ENCODE measurements at regions not wholly inside any gene's neighbourhood (a gene's known extent, or its start where the extent isn't known, plus 50 kb on each side); places are given as distances from the start of the nearest gene placed in this dataset.

DNA sequence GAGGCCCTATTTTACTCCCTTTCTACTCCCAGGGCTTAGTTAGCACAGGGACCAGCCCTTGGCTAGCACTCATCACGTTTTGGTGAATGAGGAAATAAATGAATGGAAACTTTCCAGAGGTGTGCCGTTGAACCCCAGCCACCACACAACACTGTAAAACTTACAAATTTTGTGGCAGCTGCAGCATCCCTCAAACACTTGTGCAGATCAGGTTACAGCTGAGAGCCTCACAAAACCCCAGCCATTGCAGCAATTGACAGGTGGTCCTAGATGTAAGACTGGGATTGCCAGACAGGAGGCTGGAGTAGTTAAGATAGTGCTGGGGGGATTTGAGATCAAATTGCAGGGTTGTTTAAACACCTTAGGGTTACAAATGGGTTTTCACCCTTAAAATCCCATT is 482.2 kb upstream of the KIF2A start (continued):
- no peak for TF ChIP-seq TFCP2L1 (CRISPR knock-in tag; IDR thresholded peaks at IDR 0.05)

- H3K27ac ChIP-seq: no peak overlapping the region
- H3K9me3 ChIP-seq: no peaks in the 10 kb centered on the region
- ChIA-PET POLR2A (no interaction called here), CTCF (interaction anchor here (0.6 to 1.8 kb wide), 4 partner anchors 19 to 573 kb away, joined by 3 to 4 read pairs (median 3); no protein-coding TSS in a partner anchor)
- FAIRE-seq (no peak), DNase-seq (ENCODE audit: low read depth in 1 of 2, low spot score in 1 of 2) (no peak), ATAC-seq (no peak)
- 52% methylated on average over 4 of the region's 4 CpGs for WGBS (ENCODE audit: missing lambda C conversion rate)
- H3K4me2 ChIP-seq: no peak overlapping the region
- H3K4me1 ChIP-seq: no peaks in the 10 kb centered on the region
- H3K4me3 ChIP-seq: no peak overlapping the region
- TF ChIP-seq, protein P1, sequence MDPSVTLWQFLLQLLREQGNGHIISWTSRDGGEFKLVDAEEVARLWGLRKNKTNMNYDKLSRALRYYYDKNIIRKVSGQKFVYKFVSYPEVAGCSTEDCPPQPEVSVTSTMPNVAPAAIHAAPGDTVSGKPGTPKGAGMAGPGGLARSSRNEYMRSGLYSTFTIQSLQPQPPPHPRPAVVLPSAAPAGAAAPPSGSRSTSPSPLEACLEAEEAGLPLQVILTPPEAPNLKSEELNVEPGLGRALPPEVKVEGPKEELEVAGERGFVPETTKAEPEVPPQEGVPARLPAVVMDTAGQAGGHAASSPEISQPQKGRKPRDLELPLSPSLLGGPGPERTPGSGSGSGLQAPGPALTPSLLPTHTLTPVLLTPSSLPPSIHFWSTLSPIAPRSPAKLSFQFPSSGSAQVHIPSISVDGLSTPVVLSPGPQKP (IDR thresholded peaks at IDR 0.05; ENCODE audit: low read depth, low read length): no peak
- no peak for TF ChIP-seq SMC3 (IDR thresholded peaks at IDR 0.05)
- no peak for TF ChIP-seq POLR2AphosphoS2 (conservative IDR thresholded peaks at IDR 0.05; ENCODE audit: low read length)
- no peak for TF ChIP-seq KDM5A (IDR thresholded peaks at IDR 0.05)
- no peak for TF ChIP-seq MAFK (IDR thresholded peaks at IDR 0.05; ENCODE audit: partially characterized antibody)
- no peak for TF ChIP-seq ZNF302 (CRISPR knock-in tag; IDR thresholded peaks at IDR 0.05)
- no peak for TF ChIP-seq ATOH8 (CRISPR knock-in tag; IDR thresholded peaks at IDR 0.05; ENCODE audit: low read depth)
- TF ChIP-seq PHF8 (IDR thresholded peaks at IDR 0.05; ENCODE audit: borderline replicate concordance, low read depth): no peak
- TF ChIP-seq ZFP36 (IDR thresholded peaks at IDR 0.05; ENCODE audit: borderline replicate concordance, partially characterized antibody): no peak
- TF ChIP-seq NR3C1 (IDR thresholded peaks at IDR 0.05): no peak
- TF ChIP-seq FOSB (CRISPR knock-in tag; IDR thresholded peaks at IDR 0.05): no peak
- no peak for TF ChIP-seq HMGXB4 (CRISPR knock-in tag; IDR thresholded peaks at IDR 0.05; ENCODE audit: borderline replicate concordance)
- no peak for TF ChIP-seq USF2 (IDR thresholded peaks at IDR 0.05)
- TF ChIP-seq TFCP2L1 (CRISPR knock-in tag; IDR thresholded peaks at IDR 0.05): no peak
- TF ChIP-seq ZSCAN20 (CRISPR knock-in tag; IDR thresholded peaks at IDR 0.05): no peak
Observed at GRCh38 chr5:61824396-61824795, 481.6 kb upstream of the KIF2A start.

- ATAC-seq (no peak), DNase-seq (ENCODE audit: low read depth in 1 of 2, low spot score in 1 of 2) (no peak), FAIRE-seq (no peak)
- Histone ChIP-seq H3K4me2 (no peak overlapping the region), H3K27ac (no peak overlapping the region), H3K9me3 (no peaks in the 10 kb centered on the region), H3K4me3 (no peak overlapping the region), H3K4me1 (no peaks in the 10 kb centered on the region)
- ChIA-PET CTCF (no interaction called here), POLR2A (no interaction called here)
- WGBS (ENCODE audit: missing lambda C conversion rate): 41% methylated on average over 2 of the region's 2 CpGs
- no peak for TF ChIP-seq USF2 (IDR thresholded peaks at IDR 0.05)
Observed at GRCh38 chr5:61827445-61827975, 478.5 kb upstream of the KIF2A start.

DNA sequence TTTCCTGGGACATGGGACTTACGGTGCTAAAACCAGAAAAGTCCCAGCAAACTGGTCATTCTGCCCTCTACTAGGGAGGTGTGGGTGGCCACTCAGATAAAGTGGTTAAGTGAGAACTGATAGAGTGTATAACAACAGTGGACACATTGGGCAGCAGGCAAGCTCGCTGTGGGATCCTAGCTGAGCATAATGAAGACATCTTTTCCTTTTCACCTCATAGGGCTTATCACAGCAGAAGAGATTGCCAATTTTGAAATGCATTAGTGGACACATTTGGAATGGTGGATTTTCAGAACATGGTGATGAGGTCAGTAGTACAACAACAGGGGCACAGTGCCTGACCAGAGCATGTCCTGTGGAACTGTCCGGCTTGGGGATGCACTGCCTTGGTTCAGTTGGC is 477.1 kb upstream of the KIF2A start:
- no peak for DNase-seq (ENCODE audit: low read depth in 1 of 2, low spot score in 1 of 2)
- WGBS (ENCODE audit: missing lambda C conversion rate): 48% methylated on average over 3 of the region's 3 CpGs
- no peaks in the 10 kb centered on the region for H3K9me3 ChIP-seq
- H3K4me1 ChIP-seq: no peaks in the 10 kb centered on the region
- CTCF ChIA-PET: interaction anchor here (0.7 kb wide), 1 partner anchor 14 kb away, joined by 3 read pairs; no protein-coding TSS in a partner anchor
- no peak overlapping the region for H3K27ac ChIP-seq
- H3K4me2 ChIP-seq: no peak overlapping the region
- POLR2A ChIA-PET: no interaction called here
- no peak overlapping the region for H3K4me3 ChIP-seq
- no peak for FAIRE-seq
- ATAC-seq: no peak
- TF ChIP-seq FOSB (CRISPR knock-in tag; IDR thresholded peaks at IDR 0.05) (no peak), POLR2A (IDR thresholded peaks at IDR 0.05; ENCODE audit: low read length) (no peak), CEBPB (IDR thresholded peaks at IDR 0.05) (no peak), ESRRA (IDR thresholded peaks at IDR 0.05; ENCODE audit: borderline replicate concordance, low read length) (no peak), BCL3 (IDR thresholded peaks at IDR 0.05) (no peak), HOXA7 (CRISPR knock-in tag; IDR thresholded peaks at IDR 0.05) (no peak), HMGXB4 (CRISPR knock-in tag; IDR thresholded peaks at IDR 0.05; ENCODE audit: borderline replicate concordance) (no peak)
- TF ChIP-seq, protein P2, sequence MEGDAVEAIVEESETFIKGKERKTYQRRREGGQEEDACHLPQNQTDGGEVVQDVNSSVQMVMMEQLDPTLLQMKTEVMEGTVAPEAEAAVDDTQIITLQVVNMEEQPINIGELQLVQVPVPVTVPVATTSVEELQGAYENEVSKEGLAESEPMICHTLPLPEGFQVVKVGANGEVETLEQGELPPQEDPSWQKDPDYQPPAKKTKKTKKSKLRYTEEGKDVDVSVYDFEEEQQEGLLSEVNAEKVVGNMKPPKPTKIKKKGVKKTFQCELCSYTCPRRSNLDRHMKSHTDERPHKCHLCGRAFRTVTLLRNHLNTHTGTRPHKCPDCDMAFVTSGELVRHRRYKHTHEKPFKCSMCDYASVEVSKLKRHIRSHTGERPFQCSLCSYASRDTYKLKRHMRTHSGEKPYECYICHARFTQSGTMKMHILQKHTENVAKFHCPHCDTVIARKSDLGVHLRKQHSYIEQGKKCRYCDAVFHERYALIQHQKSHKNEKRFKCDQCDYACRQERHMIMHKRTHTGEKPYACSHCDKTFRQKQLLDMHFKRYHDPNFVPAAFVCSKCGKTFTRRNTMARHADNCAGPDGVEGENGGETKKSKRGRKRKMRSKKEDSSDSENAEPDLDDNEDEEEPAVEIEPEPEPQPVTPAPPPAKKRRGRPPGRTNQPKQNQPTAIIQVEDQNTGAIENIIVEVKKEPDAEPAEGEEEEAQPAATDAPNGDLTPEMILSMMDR (IDR thresholded peaks at IDR 0.05): no peak
